CD14-positive monocyte (primary cell): ENCODE measurements at regions not wholly inside any gene's neighbourhood (a gene's known extent, or its start where the extent isn't known, plus 50 kb on each side); places are given as distances from the start of the nearest gene placed in this dataset.

ENCODE experiments used
- DNase-seq, 3 donors: peaks; one replicate each; pipeline ENCODE4 v3.0.0-alpha.2; 2011 to 2022
- H2AFZ ChIP-seq: 2 replicates; pipeline ENCODE4 v1.6.0; 2012; ENCODE audit warnings: mild to moderate bottlenecking, low read depth, low read length, inconsistent platforms; ENCODE audit not compliant: insufficient read depth, poor library complexity, severe bottlenecking
- H3K27ac ChIP-seq, 2 donors: 1 replicate in 1 of 2; 2 replicates in 1 of 2; pipeline ENCODE4 v1.5.1; 2012 to 2013; ENCODE audit warnings: low read length in 2 of 2, control low read depth in 1 of 2, inconsistent platforms in 1 of 2, low read depth in 1 of 2, mild to moderate bottlenecking in 1 of 2
- H3K27me3 ChIP-seq, 2 donors: one replicate each; pipeline versions ENCODE4 v1.6.0 to v1.6.1; 2011 to 2013; ENCODE audit warnings: low read length in 2 of 2; ENCODE audit not compliant: control insufficient read depth in 2 of 2, insufficient read depth in 2 of 2
- H3K36me3 ChIP-seq, 2 donors: replicated peaks in 1 of 2; 1 replicate in 1 of 2; 2 replicates in 1 of 2; pipeline versions ENCODE4 v1.5.1 to v1.6.1; 2012 to 2013; ENCODE audit warnings: low read length in 2 of 2, control low read depth in 1 of 2, inconsistent platforms in 1 of 2, mild to moderate bottlenecking in 1 of 2; ENCODE audit not compliant: insufficient read depth in 2 of 2, control insufficient read depth in 1 of 2
- H3K4me1 ChIP-seq, 2 donors: 1 replicate in 1 of 2; 2 replicates in 1 of 2; pipeline versions ENCODE4 v1.5.1 to v1.6.1; 2012 to 2013; ENCODE audit warnings: low read length in 2 of 2, control low read depth in 1 of 2, inconsistent platforms in 1 of 2, mild to moderate bottlenecking in 1 of 2, moderate library complexity in 1 of 2; ENCODE audit not compliant: insufficient read depth in 2 of 2, control insufficient read depth in 1 of 2
- H3K4me2 ChIP-seq: replicated peaks from 2 replicates; pipeline ENCODE3; 2012; ENCODE audit warnings: low read length, moderate library complexity, mild to moderate bottlenecking; ENCODE audit not compliant: poor library complexity, severe bottlenecking; ENCODE audit errors: extremely low read depth
- H3K4me3 ChIP-seq, 3 experiments: fragments of 200-600 bp in 1 of 3; sonication (generic) in 1 of 3; replicated peaks in 1 of 3; 1 replicate in 2 of 3; 2 replicates in 1 of 3; pipeline ENCODE4 v1.5.1; 2011 to 2013; ENCODE audit warnings: low read length in 3 of 3, mild to moderate bottlenecking in 3 of 3, control low read depth in 2 of 3, low read depth in 2 of 3, inconsistent platforms in 1 of 3, moderate library complexity in 1 of 3
- H3K79me2 ChIP-seq: 2 replicates; pipeline ENCODE4 v1.6.0; 2012; ENCODE audit warnings: mild to moderate bottlenecking, control low read depth, inconsistent platforms, low read length, moderate library complexity; ENCODE audit not compliant: insufficient read depth
- H3K9ac ChIP-seq: 2 replicates; pipeline ENCODE4 v1.6.0; 2017; ENCODE audit warnings: low read length, mild to moderate bottlenecking; ENCODE audit not compliant: insufficient read depth, poor library complexity, severe bottlenecking
- H3K9me3 ChIP-seq, 2 donors: replicated peaks in 1 of 2; 1 replicate in 1 of 2; 2 replicates in 1 of 2; pipeline versions ENCODE4 v1.5.1 to v1.6.1; 2012 to 2013; ENCODE audit warnings: low read length in 2 of 2, control low read depth in 1 of 2; ENCODE audit not compliant: control insufficient read depth in 1 of 2, insufficient read depth in 1 of 2
- H4K20me1 ChIP-seq: 2 replicates; pipeline ENCODE4 v1.6.0; 2012; ENCODE audit warnings: mild to moderate bottlenecking, low read length, control low read depth, moderate library complexity; ENCODE audit not compliant: insufficient read depth
- H3K27ac Mint-ChIP-seq, 7 donors: one replicate each; pipeline ENCODE4 v1.8.0; 2020; ENCODE audit warnings: mild to moderate bottlenecking in 7 of 7, mixed read lengths in 7 of 7, moderate library complexity in 6 of 7, inconsistent platforms in 2 of 7
- H3K27me3 Mint-ChIP-seq, 3 donors: one replicate each; pipeline ENCODE4 v1.8.0; 2021 to 2022; ENCODE audit warnings: low read depth in 3 of 3, mild to moderate bottlenecking in 3 of 3, mixed read lengths in 3 of 3, moderate library complexity in 3 of 3, inconsistent platforms in 1 of 3
- H3K36me3 Mint-ChIP-seq, 2 donors: one replicate each; pipeline ENCODE4 v1.8.0; 2020; ENCODE audit warnings: mixed read lengths in 2 of 2, inconsistent platforms in 1 of 2, mild to moderate bottlenecking in 1 of 2
- H3K4me1 Mint-ChIP-seq: one replicate; pipeline ENCODE4 v1.8.0; 2020; ENCODE audit warnings: mild to moderate bottlenecking, mixed read lengths
- H3K4me3 Mint-ChIP-seq, 2 donors: one replicate each; pipeline ENCODE4 v1.8.0; 2020; ENCODE audit warnings: mild to moderate bottlenecking in 2 of 2, mixed read lengths in 2 of 2, moderate library complexity in 1 of 2
- H3K9me3 Mint-ChIP-seq, 7 donors: one replicate each; pipeline ENCODE4 v1.8.0; 2020 to 2022; ENCODE audit warnings: mixed read lengths in 7 of 7, mild to moderate bottlenecking in 6 of 7, moderate library complexity in 6 of 7, inconsistent platforms in 2 of 7
- WGBS: methylation state at CpG from one replicate; pipeline ENCODE4 v1.1.5; 2013; ENCODE audit warnings: missing lambda C conversion rate; ENCODE audit not compliant: insufficient coverage; 5-methylcytosine and 5-hydroxymethylcytosine counted together
- intact Hi-C, 2 donors: fragments of 100-400 bp; cut with micrococcal nuclease; formaldehyde crosslinking; loops; one replicate each; pipeline versions ENCODE4 v1.15.0 to v1.15.1; 2023
- TF ChIP-seq, protein P1 (sequence below): fragments of 200-600 bp; IDR thresholded peaks from one replicate; pipeline ENCODE4 v1.8.0; 2022; ENCODE audit warnings: antibody characterized with exemption, mild to moderate bottlenecking

DNA sequence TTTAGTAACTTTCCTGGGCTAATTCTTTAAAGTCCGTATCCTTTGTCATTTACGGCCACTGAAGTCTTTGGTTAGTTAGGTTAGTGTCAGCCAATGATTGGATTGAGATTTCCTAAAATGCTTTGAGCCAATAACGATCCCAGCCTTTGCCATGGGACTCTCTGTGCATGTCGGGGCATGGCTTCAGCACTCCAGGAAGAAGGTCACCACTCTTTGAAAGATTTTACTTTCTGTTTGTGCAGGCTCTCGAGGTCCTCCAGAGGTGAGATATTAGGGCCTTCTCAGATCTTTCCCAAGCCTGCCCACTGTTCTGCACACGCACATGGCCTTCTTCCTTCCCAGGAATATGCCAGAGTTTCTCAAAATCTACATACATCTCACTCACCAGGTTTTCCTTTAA, 153.7 kb upstream of the ARGLU1 start:
- 85% methylated on average over 3 of the region's 6 CpGs for WGBS
- TF ChIP-seq, protein P1, sequence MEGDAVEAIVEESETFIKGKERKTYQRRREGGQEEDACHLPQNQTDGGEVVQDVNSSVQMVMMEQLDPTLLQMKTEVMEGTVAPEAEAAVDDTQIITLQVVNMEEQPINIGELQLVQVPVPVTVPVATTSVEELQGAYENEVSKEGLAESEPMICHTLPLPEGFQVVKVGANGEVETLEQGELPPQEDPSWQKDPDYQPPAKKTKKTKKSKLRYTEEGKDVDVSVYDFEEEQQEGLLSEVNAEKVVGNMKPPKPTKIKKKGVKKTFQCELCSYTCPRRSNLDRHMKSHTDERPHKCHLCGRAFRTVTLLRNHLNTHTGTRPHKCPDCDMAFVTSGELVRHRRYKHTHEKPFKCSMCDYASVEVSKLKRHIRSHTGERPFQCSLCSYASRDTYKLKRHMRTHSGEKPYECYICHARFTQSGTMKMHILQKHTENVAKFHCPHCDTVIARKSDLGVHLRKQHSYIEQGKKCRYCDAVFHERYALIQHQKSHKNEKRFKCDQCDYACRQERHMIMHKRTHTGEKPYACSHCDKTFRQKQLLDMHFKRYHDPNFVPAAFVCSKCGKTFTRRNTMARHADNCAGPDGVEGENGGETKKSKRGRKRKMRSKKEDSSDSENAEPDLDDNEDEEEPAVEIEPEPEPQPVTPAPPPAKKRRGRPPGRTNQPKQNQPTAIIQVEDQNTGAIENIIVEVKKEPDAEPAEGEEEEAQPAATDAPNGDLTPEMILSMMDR = no peak
- H3K27ac ChIP-seq = no peak overlapping the region
- H3K27me3 ChIP-seq = no peaks in the 10 kb centered on the region
- no peak overlapping the region for H3K4me3 ChIP-seq
- Mint-ChIP-seq H3K27me3 (no peaks in the 10 kb centered on the region), H3K36me3 (no peaks in the 10 kb centered on the region), H3K4me3 (no peak overlapping the region), H3K27ac (no peak overlapping the region), H3K4me1 (no peaks in the 10 kb centered on the region), H3K9me3 (peaks cover 0 to 7% (median 3%) of the 10 kb centered on the region in 7 donors)
- no peak overlapping the region for H3K4me2 ChIP-seq
- intact Hi-C loops = no loop called here
- H3K9ac ChIP-seq = no peak overlapping the region
- no peaks in the 10 kb centered on the region for H4K20me1 ChIP-seq
- H3K79me2 ChIP-seq = no peaks in the 10 kb centered on the region
- H3K4me1 ChIP-seq = no peaks in the 10 kb centered on the region
- no peak for DNase-seq
- H2AFZ ChIP-seq = no peak overlapping the region
- H3K9me3 ChIP-seq = peaks cover 0 to 4% of the 10 kb centered on the region in 2 donors
- no peaks in the 10 kb centered on the region for H3K36me3 ChIP-seq

DNA sequence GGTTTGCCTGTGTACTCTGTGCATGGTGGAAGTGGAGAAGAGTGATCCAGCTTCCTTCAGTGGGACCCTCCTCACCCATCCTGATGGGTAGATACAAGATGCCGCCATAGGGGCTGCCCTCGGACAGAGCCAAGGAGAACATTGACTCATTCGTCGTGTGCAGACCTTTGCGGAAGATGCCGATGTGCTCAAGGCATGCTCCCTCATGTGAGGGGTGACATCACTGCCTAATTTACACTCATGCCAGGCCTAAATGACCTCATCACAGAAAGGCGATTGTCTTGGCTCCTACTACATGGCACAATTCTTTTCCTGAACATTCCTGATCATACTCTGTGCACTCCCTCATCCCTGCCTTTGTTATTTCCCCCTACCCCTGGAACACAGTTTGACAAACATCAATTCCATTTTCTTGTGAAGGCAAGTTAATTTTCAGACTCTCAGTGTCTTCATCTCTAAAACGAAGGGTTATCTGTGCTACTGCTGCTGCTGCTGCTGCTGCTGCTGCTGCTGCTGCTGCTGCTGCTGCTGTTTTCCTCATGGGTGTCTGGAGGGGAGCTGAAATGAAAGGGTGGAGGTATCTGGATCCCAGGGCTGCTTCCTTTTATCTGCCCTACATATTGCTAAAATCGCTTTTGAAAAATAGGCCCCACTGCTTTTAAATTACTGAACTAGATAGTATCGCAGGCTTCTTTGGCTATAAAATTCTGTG, 146.5 kb upstream of the ARGLU1 start:
- H3K4me3 ChIP-seq = no peak overlapping the region
- WGBS = 97% methylated on average over 8 of the region's 10 CpGs
- DNase-seq = no peak
- H3K27me3 ChIP-seq = no peaks in the 10 kb centered on the region
- peaks cover 0 to 8% (median 2%) of the 10 kb centered on the region in 7 donors for H3K9me3 Mint-ChIP-seq
- intact Hi-C loops = no loop called here
- TF ChIP-seq, protein P1 = no peak
- no peaks in the 10 kb centered on the region for H4K20me1 ChIP-seq
- H3K4me1 Mint-ChIP-seq = no peaks in the 10 kb centered on the region
- H3K4me3 Mint-ChIP-seq = no peak overlapping the region
- H3K79me2 ChIP-seq = no peaks in the 10 kb centered on the region
- H3K27ac Mint-ChIP-seq = no peak overlapping the region
- H3K27ac ChIP-seq = no peak overlapping the region
- H3K4me1 ChIP-seq = no peaks in the 10 kb centered on the region
- H3K9ac ChIP-seq = no peak overlapping the region
- no peak overlapping the region for H2AFZ ChIP-seq
- H3K4me2 ChIP-seq = no peak overlapping the region
- H3K9me3 ChIP-seq = no peaks in the 10 kb centered on the region
- no peaks in the 10 kb centered on the region for H3K27me3 Mint-ChIP-seq
- H3K36me3 Mint-ChIP-seq = no peaks in the 10 kb centered on the region
- H3K36me3 ChIP-seq = no peaks in the 10 kb centered on the region
